ENCODE measurements at regions not wholly inside any gene's neighbourhood (a gene's known extent, or its start where the extent isn't known, plus 50 kb on each side); places are given as distances from the start of the nearest gene placed in this dataset.

DNA sequence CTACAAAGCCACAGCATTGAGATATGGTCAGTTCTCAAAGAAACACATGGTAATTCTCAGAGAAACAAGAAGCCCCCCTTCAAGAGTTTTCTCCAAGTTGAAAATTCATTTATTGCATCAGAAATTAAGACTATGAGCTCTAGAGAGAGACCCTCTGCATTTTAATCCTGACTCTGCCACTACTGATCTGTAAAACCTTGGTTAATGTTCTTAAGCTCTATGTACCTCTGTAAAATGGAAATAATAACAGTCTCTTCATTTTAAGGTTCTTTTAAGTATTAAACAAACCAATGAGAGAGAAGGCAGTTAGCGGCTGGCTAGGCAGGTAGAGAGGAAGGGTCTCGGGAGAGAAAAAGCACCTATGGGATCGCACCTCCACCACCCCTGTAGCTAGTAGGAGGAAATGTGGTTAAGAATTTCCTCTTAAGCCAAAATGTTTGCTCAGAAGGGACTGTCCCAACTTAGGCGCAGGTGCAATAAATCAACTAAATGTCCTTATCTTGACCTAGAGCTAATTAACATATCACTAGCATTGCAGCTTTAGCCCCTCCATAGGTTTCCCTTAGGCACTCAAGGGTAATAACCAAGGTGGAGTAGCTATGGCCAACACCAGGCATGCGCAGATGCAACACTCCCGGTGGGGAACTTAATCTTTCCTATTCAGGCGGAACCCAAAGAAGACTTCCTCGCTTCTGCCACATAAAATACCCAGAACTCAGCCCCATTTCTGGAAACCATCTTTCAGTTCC is 1685.4 kb downstream of the MRPL39 start:
- 92 to 96% (median 93%) methylated on average over 8 of the region's 8 CpGs for WGBS, 3 donors
- H3K36me3 ChIP-seq: no peaks in the 10 kb centered on the region
- no peaks in the 10 kb centered on the region for H3K4me1 ChIP-seq (ENCODE audit: insufficient read depth)
- H3K4me3 ChIP-seq: no peak overlapping the region
- no peak for DNase-seq
- H3K9me3 ChIP-seq: no peaks in the 10 kb centered on the region
- intact Hi-C loops (cut with DNase I): no loop called here
- H3K27ac ChIP-seq: no peak overlapping the region
- no peaks in the 10 kb centered on the region for H3K27me3 ChIP-seq
- TF ChIP-seq EP300 (IDR thresholded peaks at IDR 0.05) (no peak), POLR2A (IDR thresholded peaks at IDR 0.05) (no peak)
- TF ChIP-seq, protein P1, sequence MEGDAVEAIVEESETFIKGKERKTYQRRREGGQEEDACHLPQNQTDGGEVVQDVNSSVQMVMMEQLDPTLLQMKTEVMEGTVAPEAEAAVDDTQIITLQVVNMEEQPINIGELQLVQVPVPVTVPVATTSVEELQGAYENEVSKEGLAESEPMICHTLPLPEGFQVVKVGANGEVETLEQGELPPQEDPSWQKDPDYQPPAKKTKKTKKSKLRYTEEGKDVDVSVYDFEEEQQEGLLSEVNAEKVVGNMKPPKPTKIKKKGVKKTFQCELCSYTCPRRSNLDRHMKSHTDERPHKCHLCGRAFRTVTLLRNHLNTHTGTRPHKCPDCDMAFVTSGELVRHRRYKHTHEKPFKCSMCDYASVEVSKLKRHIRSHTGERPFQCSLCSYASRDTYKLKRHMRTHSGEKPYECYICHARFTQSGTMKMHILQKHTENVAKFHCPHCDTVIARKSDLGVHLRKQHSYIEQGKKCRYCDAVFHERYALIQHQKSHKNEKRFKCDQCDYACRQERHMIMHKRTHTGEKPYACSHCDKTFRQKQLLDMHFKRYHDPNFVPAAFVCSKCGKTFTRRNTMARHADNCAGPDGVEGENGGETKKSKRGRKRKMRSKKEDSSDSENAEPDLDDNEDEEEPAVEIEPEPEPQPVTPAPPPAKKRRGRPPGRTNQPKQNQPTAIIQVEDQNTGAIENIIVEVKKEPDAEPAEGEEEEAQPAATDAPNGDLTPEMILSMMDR (IDR thresholded peaks at IDR 0.05): no peak

DNA sequence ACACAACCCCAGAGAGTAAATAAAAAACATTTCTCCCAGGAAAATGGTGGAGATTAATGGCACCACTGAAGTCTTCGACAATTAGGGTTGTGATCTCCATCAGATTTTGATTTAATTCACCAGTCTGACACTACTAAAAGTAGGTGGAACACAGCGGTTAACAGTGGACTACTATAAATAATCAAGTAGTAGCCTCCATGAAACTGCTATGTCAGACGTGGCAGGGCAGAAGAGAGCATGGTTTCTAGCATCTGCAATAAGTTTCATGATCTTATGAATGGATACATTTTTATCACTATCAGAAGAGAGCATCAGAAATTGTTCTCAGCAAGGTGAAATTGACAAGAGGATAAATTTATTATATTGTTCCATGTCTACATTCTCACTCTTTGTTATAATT is 1706.6 kb downstream of the MRPL39 start:
- Histone ChIP-seq H3K27ac (no peak overlapping the region), H3K9me3 (no peaks in the 10 kb centered on the region), H3K36me3 (no peaks in the 10 kb centered on the region), H3K27me3 (no peaks in the 10 kb centered on the region), H3K4me3 (no peak overlapping the region), H3K4me1 (ENCODE audit: insufficient read depth) (no peaks in the 10 kb centered on the region)
- DNase-seq: no peak
- no peak for TF ChIP-seq EP300 (IDR thresholded peaks at IDR 0.05)
- no peak for TF ChIP-seq POLR2A (IDR thresholded peaks at IDR 0.05)
- TF ChIP-seq, protein P1 (IDR thresholded peaks at IDR 0.05): no peak
- intact Hi-C loops (cut with DNase I): no loop called here
- WGBS, 3 donors: 81 to 89% (median 85%) methylated on average over 3 of the region's 3 CpGs

DNA sequence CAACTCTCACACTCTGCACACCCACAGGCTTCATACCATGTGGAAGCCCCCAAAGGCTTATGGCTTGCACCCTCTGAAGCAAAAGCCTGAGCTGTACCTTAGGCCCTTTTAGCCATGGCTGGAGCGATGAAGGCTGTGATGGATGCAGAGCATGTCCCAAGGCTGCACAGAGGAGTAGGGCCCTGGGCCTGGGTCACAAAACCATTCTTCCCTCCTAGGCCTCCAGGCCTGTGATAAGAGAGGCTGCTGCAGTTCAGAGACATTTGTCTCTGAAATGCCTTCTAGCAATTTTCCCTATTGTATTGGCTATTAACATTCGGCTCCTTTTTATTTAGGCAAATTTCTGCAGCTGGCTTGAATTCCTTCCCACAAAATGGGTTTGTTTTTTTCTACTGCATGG is 1707.7 kb downstream of the MRPL39 start:
- no peak for TF ChIP-seq POLR2A (IDR thresholded peaks at IDR 0.05)
- no peak overlapping the region for H3K4me3 ChIP-seq
- no peaks in the 10 kb centered on the region for H3K27me3 ChIP-seq
- intact Hi-C loops (cut with DNase I): no loop called here
- no peaks in the 10 kb centered on the region for H3K36me3 ChIP-seq
- no peaks in the 10 kb centered on the region for H3K9me3 ChIP-seq
- no peak overlapping the region for H3K27ac ChIP-seq
- no peaks in the 10 kb centered on the region for H3K4me1 ChIP-seq (ENCODE audit: insufficient read depth)
- no peak for DNase-seq
- 90 to 96% (median 92%) methylated on average over 2 of the region's 2 CpGs for WGBS, 3 donors

DNA sequence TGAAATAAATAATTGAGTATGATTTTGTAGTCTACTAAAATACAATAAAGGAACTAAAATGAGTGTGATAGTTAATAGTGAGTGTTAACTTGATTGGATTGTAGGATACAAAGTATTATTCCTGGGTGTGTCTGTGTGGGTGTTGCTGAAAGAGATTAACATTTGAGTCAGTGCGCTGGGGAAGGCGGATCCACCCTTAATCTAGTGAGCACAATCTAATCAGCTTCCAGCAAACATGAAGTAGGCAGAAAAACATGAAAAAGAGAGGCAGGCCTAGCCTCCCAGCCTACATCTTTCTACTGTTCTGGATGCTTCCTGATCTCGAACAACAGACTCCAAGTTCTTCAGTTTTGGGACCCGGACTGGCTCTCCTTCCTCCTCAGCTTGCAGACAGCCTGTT is 1716.6 kb downstream of the MRPL39 start:
- Histone ChIP-seq H3K4me1 (ENCODE audit: insufficient read depth) (no peaks in the 10 kb centered on the region), H3K27ac (no peak overlapping the region), H3K4me3 (no peak overlapping the region), H3K27me3 (no peaks in the 10 kb centered on the region), H3K9me3 (no peaks in the 10 kb centered on the region), H3K36me3 (no peaks in the 10 kb centered on the region)
- 88 to 91% (median 89%) methylated on average over 4 of the region's 4 CpGs for WGBS, 3 donors
- intact Hi-C loops (cut with DNase I): no loop called here
- TF ChIP-seq POLR2A (IDR thresholded peaks at IDR 0.05) (no peak), EP300 (IDR thresholded peaks at IDR 0.05) (no peak)
- TF ChIP-seq, protein P1 (IDR thresholded peaks at IDR 0.05): no peak
- no peak for DNase-seq

DNA sequence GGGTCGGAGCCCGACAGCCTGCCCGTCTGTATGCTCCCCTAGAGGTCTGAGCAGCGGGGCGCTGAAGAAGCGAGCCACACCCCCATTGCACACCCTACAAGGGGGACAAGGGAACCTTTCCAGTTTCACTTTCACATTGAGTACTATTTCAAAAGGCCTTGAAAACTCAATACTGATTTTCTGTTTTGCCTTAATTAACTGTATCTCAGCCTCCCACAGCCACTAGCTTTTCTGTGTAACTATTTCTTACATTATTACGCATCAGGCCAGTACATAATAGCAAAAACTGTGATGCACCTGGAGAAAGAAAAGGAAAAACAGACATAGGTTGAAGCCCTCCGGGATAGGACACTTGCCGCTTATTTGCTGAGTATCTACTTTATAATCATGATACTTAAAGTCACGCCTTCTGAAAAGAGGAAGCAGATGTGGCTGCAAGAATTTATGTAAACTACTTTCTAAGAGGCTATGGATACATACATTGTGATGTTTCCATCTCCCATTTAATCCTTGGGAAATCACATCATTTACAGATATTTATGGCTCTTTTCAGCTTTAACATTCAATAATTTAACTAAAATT is 1719.5 kb downstream of the MRPL39 start:
- TF ChIP-seq POLR2A (IDR thresholded peaks at IDR 0.05) (no peak), EP300 (IDR thresholded peaks at IDR 0.05) (no peak)
- TF ChIP-seq, protein P1 (IDR thresholded peaks at IDR 0.05): no peak
- Histone ChIP-seq H3K4me1 (ENCODE audit: insufficient read depth) (no peaks in the 10 kb centered on the region), H3K4me3 (no peak overlapping the region), H3K27me3 (no peaks in the 10 kb centered on the region), H3K27ac (no peak overlapping the region), H3K36me3 (no peaks in the 10 kb centered on the region), H3K9me3 (no peaks in the 10 kb centered on the region)
- intact Hi-C loops (cut with DNase I): no loop called here
- 83 to 87% (median 84%) methylated on average over 10 of the region's 10 CpGs for WGBS, 3 donors
- DNase-seq: no peak
